HG02970 (cell line): ENCODE measurements at regions not wholly inside any gene's neighbourhood (a gene's known extent, or its start where the extent isn't known, plus 50 kb on each side); places are given as distances from the start of the nearest gene placed in this dataset.
"Not testable (repeated sequence)": the region's sequence is repeated elsewhere in the genome, so short reads cannot be mapped to it uniquely, and the experiment has no call there.

Experiments
- ATAC-seq: cut with Tn5 transposase; IDR thresholded peaks from one replicate; pipeline ENCODE4 v1.9.1; 2021; ENCODE audit warnings: mild to moderate bottlenecking, moderate library complexity, moderate number of reproducible peaks; ENCODE audit not compliant: unreplicated experiment, low FRiP score

DNA sequence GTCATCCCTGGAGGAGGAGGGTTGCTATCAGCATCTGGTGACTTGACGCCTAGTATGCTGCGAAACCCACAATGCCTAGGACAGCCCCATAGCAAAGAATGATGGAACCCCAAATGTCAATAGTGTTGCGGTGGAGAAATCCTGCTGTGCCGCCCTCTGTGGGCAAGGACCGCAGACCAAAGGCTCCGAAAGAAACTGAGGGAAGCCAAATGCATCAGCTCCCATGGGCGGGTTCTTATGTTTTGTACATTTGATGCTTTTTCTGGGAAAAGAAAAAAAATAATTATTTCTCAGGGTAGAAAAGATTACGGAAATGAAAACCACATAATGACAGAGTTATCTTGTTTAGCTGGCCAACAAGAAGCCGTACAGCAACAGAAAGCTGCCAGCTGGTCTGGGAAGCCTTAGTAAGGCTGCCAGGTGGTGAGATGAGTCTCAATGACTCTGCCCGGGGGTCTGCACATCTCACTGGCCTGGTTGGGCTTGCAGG lies 95.0 kb upstream of the TBL1X start:
- ATAC-seq, result no peak

DNA sequence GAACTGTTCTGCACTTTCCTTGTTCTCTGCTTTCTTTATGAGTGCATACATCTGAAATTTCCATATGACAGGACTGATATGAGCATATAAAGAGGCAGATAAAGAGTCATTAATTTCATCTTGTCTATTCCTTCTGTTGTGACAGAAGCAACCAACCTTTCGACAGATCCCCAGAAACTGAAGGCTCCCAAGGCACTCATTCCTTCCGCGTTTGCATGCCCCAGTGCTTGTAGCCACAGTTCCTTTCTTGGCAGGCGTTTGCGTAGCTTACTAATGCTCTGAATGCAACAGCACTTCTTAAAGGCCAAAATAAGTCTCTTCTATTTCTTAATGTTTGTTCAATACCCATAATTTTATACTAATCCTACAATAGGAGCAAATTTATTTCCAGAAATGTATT lies 94.0 kb upstream of the TBL1X start:
- no peak for ATAC-seq

DNA sequence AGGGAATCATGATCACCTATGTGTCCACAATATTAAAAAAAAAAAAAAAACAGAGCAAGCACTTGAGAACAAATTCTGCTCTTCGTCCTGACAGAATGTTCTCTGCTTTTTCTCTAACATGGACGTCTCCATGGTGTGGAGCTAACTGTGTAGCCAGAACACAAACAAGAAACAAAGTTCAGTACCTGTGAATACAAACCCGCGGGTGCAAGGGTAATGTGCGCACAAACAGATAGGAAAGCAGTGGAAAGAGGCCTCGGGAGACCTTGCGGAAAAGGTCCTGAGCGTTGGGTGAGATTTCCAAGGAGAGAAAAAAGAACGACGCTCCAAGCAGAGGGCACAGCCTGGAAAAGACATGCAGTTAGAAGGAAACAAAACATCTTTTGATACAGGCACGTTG lies 92.0 kb upstream of the TBL1X start:
- no peak for ATAC-seq

DNA sequence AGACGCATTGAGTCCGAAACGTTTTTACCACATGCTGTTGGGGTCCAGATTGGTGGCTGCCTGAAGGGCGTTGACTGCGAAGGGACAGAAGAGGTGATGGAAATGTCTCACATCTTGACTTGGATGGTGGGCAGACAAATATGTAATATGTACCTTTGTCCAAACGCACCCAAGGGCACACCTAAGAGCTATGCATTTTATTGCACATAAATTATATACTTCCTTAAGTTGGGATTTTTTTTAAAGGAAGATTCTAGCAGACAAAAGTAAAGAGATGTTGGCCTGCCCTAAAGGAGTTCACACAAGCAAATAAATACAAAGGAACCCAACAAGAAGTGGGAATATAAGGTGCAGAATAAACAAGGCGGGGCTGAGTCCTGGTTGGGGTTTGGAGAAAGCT lies 91.1 kb upstream of the TBL1X start:
- no peak for ATAC-seq

DNA sequence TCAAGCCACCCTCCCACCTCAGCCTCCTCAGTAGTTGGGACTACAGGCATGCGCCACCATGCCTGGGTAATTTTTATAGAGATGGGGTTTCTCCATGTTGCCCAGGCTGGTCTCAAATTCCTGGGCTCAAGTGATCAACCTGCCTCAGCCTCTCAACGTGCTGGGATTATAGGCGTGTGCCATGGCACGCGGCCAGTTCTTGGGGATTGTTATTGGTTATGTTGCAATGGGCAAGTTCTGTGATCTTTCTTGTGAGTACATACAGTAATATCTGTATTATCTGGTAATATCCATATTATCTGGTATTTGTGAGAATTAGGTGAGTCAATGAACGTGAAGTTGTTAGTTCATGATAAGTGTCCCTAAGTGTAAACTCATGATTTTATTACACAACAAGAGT lies 90.3 kb upstream of the TBL1X start:
- ATAC-seq, result no peak

DNA sequence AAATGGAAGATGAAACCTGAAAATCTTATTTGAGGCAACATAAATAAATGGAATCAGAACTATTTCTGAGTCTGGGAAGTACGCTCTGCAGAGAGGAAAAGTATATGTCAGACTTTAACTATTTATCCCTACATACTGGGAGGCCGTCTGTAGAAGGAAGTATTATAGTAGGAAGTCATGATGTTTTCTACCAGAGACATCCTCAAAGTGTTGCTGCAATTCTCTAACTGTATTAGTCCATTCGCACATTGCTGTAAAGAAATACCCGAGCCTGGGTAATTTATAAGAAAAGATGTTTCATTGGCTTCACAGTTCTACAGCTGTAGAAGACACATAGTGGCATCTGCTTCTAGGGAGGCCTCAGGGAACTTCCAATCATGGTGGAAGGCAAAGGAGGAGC lies 88.7 kb upstream of the TBL1X start:
- ATAC-seq, result no peak

DNA sequence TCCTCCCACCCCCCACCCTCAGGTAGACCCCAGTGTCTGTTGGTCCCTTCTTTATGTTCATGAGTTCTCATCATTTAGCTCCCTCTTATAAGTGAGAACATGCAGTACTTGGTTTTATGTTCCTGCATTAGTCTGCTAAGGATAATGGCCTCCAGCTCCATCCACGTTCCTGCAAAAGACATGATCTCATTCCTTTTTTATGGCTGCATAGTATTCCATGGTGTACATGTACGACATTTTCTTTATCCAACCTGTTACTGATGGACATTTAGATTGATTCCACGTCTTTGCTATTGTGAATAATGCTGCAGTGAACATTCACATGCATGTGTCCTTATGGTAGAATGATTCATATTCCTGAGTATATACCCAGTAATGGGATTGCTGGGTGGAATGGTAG lies 87.6 kb upstream of the TBL1X start:
- ATAC-seq, result not testable (repeated sequence)

DNA sequence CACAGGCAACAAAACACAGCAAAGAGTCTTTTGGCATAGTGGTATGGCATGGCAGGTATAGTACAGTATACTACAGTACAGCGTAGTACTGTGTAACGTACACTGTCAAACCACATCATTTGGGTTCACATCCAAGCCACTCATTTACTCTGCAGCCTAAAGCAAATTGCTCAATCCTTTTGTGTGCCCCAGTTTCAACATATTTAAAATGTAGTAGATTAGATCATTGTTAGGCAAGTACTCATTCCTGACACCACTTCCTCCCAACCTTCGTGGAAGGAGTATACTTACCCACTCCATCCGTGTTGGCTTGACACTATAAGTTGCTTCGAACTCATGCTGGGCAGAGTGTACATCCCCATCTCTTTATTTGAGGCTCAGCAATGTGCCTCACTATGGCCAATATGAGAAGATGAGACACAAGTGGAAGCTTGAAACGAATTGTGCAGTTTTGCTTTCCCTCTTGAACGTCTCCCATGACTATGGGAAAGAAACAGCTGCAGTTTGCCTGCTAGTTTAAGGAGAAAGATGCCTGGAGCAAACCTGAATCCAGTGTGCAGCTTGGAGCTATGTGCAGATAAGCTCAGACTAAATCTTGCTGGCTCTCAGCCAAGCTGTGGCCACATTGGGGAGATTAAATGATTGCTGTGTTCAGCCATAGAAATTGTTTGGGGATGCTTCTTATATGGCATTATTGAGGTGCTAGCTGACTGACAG lies 85.7 kb upstream of the TBL1X start:
- no peak for ATAC-seq

DNA sequence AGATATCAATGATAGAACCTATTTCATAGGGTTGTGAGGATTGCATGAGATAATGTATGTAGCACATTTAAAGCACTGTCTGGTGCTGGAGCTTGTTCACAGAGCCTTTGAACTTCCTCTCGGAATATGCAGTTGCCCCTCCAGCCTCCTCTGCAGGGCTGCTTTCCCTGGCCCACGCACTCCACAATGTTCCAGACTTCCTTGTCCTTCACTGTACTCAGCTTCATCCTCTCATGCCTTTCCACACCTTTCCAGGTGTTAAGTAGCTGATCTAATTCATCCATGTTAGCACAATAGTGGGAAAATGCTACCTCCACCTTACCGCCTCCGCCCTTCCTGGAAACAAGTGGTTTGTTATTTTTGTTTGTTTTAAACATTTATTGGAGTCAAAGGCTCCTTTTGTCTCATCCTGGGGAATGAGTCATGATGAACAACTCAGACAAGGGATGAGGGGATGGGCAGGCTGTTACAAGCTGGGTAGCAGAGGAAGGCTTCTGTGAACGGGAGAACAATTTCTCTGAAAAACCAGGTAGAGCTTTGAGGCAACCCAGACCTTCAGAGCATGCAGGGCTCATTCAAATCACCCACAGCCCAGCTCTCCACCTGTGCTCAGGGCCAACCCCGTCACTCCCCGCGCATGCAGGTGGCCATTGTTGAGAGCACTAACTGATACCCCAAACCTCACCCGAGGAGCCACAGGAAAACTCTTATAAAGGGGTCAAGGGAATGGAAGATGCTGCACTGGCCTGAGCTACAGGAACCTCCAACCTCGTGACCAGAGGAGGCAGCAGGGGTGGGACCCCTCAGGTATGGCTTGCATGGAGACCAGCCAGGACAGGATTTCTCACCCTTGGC lies 84.9 kb upstream of the TBL1X start:
- ATAC-seq, result no peak

DNA sequence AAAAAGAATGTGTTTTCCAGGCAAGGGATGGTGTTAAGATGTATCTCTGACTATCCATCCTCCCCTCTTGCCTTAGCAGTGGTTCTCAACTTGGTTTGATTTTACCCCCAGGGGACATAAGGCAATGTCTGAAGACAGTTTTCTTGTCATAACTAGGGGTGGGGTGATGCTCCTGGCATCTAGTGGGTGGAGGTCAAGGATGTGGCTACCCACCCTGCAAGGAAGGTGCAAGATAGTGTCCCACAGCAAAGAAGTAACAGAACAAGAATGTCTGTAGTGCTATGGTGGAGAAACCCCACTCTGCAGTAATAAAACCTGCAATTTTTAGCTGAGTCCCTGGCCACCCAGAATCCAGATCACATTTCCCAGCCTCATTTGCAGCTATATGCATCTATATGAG lies 81.2 kb upstream of the TBL1X start:
- no peak for ATAC-seq

DNA sequence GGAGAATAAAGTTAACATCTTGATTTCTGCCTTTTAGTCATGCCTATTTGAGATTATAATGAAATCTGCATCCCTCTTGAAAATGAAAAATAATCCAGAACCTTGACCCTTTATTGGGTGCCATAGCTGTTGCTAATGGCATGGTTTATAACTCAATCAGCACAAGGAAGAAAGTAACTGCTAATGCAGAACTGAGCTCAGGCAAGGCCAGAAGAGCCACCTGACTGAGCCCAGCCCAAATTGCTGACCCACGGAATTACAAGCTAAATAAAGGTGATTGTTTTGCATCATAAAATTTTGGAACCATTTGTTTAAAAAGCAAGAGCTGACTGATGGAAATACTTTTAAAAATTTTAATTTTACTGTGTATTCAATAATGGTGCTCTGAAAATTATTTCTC lies 76.4 kb upstream of the TBL1X start:
- no peak for ATAC-seq

DNA sequence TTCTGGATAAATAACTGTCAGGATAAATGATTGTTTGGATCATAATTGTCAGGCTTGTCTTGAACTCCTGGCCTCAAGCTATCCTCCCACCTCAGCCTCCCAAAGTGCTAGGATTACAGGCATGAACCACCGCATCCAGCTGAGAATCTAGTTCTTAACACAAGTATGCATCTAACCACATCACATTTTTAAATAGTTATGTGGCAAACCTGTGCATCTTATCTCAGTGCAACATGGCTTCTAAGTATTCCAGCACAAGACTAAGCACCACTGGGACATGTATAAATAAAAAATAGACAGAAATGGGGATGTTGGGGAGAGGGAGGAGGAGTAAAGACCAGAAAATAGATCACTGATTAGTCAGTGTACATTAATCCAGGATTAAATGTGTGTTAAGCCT lies 74.7 kb upstream of the TBL1X start:
- no peak for ATAC-seq

DNA sequence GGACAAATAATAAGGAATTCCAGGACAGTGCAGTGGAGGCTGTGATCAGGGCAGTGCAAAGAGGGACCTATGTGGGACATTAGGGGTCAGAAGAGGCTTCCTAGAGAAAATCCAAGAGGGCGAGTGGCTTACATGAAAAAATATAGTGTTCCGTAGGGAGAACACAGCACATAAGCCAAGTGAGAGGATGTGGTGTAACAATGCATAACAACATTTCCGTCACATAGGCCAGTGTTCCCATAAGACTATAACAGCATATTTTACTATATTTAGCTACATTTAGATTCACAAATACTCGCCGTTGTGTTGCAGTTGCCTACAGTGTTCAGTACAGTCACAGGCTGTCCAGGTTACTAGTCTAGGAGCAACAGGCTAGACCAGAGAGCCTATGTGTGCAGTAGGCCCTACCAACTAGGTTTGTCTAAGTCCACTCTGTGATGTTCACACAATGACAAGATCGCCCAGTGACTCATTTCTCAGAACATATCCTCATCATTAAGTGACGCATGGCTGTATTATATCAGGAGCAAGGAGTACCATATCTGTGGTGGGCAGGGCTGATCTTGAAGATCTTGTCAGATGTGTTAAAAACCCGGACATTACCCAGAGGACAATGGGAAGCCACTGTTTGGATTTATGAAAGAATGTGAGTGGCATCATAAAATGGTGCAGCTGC lies 74.0 kb upstream of the TBL1X start:
- no peak for ATAC-seq

DNA sequence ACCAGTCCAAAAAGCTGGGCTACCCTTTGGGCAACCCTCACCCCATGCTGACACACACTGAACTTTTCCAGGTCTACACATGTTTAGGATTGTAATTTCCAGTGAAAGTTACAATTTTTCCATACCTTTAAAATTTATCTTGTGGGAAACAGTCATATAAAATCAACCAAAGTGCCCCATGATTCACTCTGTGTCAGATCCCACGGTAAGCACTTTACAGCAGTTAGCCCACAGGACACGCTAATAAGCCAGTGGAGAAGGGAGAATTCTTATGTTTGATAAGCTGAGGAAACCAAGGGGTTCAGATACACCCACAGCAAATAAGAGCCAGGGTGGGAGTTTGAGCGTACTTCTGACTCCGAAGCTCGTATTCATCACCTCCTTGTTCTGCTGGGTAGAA lies 72.4 kb upstream of the TBL1X start:
- ATAC-seq, result no peak

DNA sequence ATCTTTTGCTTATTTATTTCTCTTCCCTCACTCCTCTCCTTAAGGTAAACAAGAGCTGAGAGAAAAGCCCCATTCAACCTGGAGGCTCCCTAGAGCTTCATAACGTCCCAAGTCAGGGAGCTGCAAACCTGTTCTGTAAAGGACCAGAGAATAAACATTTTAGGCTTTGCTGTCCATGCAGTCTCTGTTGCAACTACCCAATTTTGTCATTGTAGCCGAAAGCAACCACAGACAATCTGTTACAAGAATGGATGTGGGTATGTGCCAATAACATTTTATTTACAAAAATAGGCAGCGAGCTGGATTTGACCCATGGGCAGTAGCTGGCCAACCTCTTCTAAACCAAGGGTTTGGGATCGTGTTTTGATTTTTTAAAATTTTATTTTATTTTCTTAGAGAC lies 71.3 kb upstream of the TBL1X start:
- ATAC-seq, result no peak

DNA sequence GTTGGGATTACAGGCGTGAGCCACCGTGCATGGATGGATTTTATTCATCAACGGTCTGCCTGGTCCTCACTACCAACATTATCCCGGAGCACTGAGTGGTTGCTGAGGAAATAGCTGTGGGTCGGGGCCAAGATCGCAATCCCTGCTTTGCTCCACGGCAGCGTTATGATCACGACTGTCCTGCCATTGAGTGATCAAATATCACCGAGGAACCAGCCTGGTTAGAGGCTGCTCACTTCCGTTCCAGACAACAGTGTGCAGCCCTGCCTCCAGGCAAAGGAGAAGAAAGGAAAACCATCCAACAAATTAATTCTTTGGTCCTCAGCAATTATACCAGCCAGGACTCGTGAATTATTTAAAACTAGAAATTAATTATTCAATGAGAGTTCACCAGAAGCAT lies 70.6 kb upstream of the TBL1X start:
- no peak for ATAC-seq

DNA sequence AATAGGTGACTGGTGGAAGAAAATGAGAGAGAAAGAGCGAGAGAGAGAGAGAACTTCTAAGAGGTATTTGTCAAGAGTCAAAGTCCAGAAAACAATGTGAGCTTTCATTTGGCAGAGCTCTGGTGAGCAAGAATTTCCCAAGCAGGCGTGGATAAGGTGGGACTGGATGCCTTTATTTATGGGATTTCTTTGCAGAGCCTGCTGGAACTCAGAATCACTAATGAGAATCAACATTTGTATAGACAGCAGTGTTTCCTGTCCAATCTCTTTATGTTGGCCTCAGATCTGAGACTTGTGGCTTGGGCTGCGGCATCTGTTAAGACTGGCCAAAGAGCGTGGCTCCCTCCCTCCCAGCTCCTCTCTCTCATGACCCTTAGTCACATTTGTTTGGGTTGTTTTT lies 67.9 kb upstream of the TBL1X start:
- ATAC-seq, result no peak

DNA sequence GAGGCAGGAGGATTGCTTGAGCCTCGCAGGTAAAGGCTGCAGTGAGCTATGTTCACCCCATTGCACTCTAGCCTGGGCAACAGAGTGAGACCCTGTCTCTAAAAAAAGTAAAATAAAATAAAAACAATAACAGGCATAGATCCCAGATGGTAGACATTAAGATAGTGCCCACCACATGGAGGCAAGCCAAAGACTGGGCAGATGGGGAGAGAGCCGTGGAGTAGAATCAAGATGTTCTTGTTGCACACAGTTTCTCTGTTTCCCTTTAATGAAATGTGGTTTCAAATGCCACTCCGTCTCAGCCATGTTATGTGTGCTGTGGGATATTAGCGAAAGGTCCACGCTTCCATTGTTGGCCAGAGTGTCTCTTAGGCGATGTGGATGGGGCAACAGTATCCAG lies 63.8 kb upstream of the TBL1X start:
- ATAC-seq, result no peak

DNA sequence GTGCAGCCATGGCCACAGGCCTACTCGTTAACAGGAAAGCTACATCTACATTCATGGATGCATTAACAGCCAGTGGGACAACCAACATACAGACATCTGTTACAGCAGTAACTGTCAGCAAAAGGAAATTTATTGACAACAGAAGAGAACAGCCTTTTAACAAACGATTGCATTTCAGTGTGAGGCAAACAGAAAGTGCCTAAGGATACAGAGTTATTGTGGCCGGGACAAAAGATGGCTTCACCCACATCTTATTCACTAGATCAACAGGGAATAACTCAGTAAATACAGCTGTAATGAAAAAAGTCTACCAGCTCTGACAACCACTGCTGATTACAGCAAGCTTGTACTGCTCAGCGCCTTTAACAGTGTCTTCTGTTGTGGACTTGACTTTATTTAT lies 61.5 kb upstream of the TBL1X start:
- ATAC-seq, result no peak

DNA sequence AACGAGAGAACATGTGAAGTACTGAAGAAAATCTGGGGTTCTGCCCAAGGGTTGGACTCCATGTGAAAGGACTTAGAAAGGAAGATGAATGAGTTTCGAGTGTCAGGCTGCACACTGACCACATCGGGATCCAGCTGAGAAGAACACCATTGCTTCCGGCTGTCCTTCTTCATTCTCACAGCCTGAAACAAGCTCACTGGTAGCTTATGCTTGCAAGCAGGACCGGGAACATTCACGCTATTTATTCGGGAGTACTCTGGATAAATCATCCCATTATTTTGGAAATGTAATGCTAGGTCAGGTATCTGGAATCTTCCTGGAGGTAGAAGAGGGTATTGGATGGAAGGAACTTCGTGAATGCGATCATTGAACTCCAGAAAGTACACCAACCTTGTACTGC lies 59.2 kb upstream of the TBL1X start:
- ATAC-seq, result not testable (repeated sequence)

DNA sequence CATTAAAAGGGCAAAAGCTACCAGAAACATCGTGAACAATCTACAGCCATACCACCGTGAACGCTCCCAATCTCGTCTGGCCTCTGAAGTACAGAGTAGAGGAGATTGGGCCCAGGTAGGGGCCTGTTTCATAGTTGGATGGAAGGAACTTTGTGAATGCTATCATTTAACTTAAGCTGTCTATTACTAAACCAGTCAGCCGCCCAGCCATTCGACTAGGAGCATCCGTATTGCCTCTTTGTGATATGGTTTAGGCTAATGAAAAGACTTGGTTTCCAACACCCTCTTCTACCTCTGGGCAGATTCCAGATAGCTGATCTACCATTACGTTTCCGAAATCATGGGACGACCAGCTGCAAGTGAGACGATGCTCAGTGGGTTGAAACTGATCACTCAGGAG lies 54.0 kb upstream of the TBL1X start:
- ATAC-seq, result not testable (repeated sequence)
